ENCODE measurements at regions not wholly inside any gene's neighbourhood (a gene's known extent, or its start where the extent isn't known, plus 50 kb on each side); places are given as distances from the start of the nearest gene placed in this dataset.

DNA sequence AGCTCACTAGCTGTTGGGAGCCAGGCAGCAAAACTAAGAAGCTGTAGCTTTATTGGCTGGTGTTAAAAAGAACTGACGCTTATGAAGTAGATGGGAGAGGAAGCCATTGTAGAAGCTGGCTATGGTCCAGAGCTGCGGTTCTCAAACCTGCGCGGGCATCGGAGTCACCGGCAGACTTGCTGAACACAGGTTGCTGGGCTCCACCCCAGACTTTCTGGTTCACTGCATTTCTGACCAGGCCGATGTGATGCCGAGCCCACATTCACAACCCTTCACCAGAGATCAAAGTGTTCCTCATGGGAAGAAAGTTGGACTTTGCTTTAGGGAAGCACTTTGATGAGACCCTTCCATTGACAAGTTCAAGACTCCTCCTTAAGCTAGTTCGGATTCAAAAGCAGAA is 231.6 kb downstream of the QKI start:
- TF ChIP-seq REST (IDR thresholded peaks at IDR 0.05; ENCODE audit: insufficient read depth in 1 of 2, low read depth in 2 of 2, low read length in 2 of 2) (no peak), POLR2AphosphoS5 (IDR thresholded peaks at IDR 0.05; ENCODE audit: low read depth, low read length) (no peak), SIN3A (IDR thresholded peaks at IDR 0.05; ENCODE audit: borderline replicate concordance, insufficient read depth, low read length) (no peak), TAF1 (IDR thresholded peaks at IDR 0.05; ENCODE audit: borderline replicate concordance, insufficient read depth, low read length) (no peak)
